GM10266 (cell line): ENCODE measurements at regions not wholly inside any gene's neighbourhood (a gene's known extent, or its start where the extent isn't known, plus 50 kb on each side); places are given as distances from the start of the nearest gene placed in this dataset.
"Not testable (repeated sequence)": the region's sequence is repeated elsewhere in the genome, so short reads cannot be mapped to it uniquely, and the experiment has no call there.

Experiments
- DNase-seq: peaks from one replicate; pipeline ENCODE4 v3.0.0; 2012; ENCODE audit errors: extremely low spot score
- CTCF ChIP-seq: IDR thresholded peaks from 2 replicates; pipeline ENCODE4 v1.5.1; 2012; ENCODE audit warnings: mild to moderate bottlenecking, low read depth; ENCODE audit not compliant: control insufficient read depth, insufficient read depth; ENCODE audit errors: missing control alignments

DNA sequence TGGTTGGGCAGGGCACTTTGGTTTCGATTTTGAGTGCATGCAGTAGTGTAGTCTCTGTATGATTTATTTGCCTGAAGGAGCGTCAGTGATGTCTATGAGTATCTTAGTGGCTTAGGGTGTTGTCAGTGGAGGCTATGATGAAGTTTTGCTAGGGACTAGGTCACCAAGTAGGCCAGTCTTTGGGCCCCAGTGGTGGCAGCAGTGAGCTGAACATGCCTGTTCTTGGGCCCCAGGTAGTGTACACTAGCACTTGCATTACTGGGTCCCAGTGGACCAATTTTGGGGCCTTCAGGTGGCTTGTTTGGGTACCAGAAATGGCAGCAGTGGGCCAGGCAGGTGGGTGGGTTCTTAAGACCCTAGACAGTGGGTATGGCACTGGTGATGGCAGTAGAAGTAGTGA is 598.7 kb upstream of the SPRY2 start:
- no peak for TF ChIP-seq CTCF
- DNase-seq = no peak

DNA sequence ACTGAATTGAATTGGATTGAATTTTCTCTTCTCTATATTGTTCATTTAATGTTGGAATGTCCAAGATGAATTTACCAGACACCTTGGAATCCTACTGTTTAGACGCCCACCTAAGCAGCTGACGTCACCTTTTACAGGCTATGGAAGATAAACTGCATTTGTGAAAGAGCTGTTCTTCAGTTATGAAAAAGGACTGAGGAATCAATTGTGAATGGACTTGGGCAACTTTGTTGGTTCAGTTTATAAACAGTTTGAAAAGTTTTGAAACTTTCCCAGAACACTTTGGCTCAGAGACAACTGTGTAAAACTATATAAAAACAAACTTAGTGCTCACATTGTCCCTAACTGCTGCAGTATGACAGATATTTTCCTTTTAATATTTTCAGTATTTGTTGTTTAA is 590.8 kb upstream of the SPRY2 start:
- DNase-seq = no peak
- no peak for TF ChIP-seq CTCF

DNA sequence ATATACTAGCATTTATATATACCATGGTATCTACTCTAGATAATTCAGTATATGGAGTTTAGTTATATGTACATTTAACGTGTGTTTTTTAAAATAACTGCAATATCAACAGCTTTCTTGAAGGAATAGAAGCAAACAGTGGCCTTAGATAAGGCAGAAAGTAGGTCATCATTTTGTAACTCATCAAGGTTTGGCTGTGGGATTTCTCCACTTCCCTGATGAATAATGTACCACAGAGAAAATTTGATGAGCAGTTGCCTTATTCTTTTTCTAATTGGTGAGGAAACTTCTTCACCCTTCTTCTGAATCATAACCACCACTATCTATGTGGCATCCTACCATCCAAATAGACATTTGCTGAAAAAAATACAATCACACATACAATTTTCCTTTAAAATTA is 590.2 kb upstream of the SPRY2 start:
- TF ChIP-seq CTCF = no peak

GRCh38 chr13:80928241-80928640 is 587.3 kb upstream of the SPRY2 start:
- no peak for DNase-seq
- TF ChIP-seq CTCF = no peak

More for the DNA sequence above, 590.2 kb upstream of the SPRY2 start:
- no peak for DNase-seq

GRCh38 chr13:80926024-80926423 is 585.1 kb upstream of the SPRY2 start:
- not testable (repeated sequence) for DNase-seq

DNA sequence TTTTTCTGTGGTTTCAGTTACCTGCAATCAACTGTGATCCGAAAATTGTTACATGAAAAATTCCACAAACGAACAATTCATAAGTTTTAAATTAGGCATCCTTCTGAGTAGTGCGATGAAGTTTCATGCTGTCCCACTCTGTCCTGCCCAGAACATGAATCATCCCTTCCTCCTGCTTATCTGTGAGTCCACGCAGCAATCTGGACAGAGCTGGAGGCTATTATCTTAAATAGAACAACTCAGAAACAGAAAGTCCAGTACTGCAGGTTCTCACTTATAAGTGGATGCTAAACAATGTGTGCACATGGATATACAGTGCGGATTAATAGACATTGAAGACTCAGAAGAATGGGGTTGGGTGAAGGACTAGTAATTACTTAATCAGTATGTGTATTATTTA is 583.7 kb upstream of the SPRY2 start:
- TF ChIP-seq CTCF = no peak
- DNase-seq = no peak

DNA sequence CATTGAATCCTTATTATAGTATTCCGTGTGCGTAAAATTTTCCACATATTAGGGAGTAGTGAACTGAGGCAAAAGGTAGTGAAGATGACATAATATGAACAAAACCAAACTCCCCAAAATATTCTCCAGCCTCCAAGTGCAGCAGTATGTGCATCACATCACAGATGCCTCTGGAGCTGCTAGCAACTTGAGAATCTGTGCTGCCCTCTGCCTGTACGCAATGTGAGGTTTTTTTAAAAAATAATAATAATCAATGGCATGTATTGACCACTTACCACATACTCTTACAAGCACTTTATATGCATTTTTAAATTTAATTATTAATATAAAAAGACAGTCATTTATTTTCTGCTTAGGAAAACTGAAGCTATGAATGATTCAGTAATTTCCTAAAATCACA is 583.0 kb upstream of the SPRY2 start:
- peak; percentile 2 for TF ChIP-seq CTCF
- DNase-seq = no peak

DNA sequence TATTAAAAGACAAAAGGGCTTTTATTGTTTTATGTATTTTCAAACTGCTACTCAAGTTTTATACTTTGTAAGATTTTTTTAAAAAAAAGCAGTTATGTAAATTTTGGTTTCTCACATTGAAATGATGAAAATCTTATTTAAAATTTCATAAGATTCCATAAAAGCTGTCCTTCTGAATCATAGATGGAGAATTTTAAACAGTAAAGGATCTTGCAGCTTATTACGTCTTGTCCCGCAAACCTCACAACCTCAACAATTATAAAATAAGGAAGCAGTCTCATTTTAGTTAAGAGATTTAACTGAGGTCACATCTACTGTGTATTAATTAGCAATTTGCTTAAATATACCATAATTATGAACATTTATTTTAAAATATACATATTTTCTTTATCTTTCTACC is 581.0 kb upstream of the SPRY2 start:
- no peak for DNase-seq
- TF ChIP-seq CTCF = no peak
